Fibroblast of lung (primary cell): ENCODE measurements at regions not wholly inside any gene's neighbourhood (a gene's known extent, or its start where the extent isn't known, plus 50 kb on each side); places are given as distances from the start of the nearest gene placed in this dataset.

Experiments used
- DNase-seq, 2 donors: peaks; one replicate each; pipeline versions ENCODE4 v3.0.0 to v3.0.0-alpha.2; 2010; ENCODE audit warnings: low read depth in 2 of 2
- H2AFZ ChIP-seq: 2 replicates; pipeline ENCODE4 v1.5.1; 2012; ENCODE audit warnings: low read length, control low read depth, inconsistent platforms
- H3K27ac ChIP-seq: 2 replicates; pipeline ENCODE4 v1.5.1; 2011; ENCODE audit warnings: low read length, control low read depth; ENCODE audit not compliant: insufficient read depth
- H3K27me3 ChIP-seq: 2 replicates; pipeline ENCODE4 v1.5.1; 2011; ENCODE audit warnings: mild to moderate bottlenecking, low read length; ENCODE audit not compliant: control insufficient read depth, insufficient read depth
- H3K36me3 ChIP-seq: 2 replicates; pipeline ENCODE4 v1.5.1; 2011; ENCODE audit warnings: low read length; ENCODE audit not compliant: control insufficient read depth, insufficient read depth
- H3K4me1 ChIP-seq: 2 replicates; pipeline ENCODE4 v1.5.1; 2011; ENCODE audit warnings: low read length; ENCODE audit not compliant: control insufficient read depth, insufficient read depth; ENCODE audit errors: extremely low read depth
- H3K4me2 ChIP-seq: 2 replicates; pipeline ENCODE4 v1.5.1; 2011; ENCODE audit warnings: low read length, control low read depth; ENCODE audit not compliant: insufficient read depth; ENCODE audit errors: extremely low read depth
- H3K4me3 ChIP-seq, 4 experiments: fragments of 200-600 bp in 1 of 4; sonication (generic) in 1 of 4; replicated peaks in 1 of 4; 2 replicates each; pipeline ENCODE4 v1.5.1; 2011 to 2016; ENCODE audit warnings: low read length in 4 of 4, low read depth in 3 of 4, mild to moderate bottlenecking in 3 of 4, control low read depth in 2 of 4, inconsistent platforms in 1 of 4, mixed read lengths in 1 of 4; ENCODE audit not compliant: insufficient read depth in 1 of 4; ENCODE audit errors: control extremely low read depth in 1 of 4
- H3K79me2 ChIP-seq: 2 replicates; pipeline ENCODE4 v1.5.1; 2012; ENCODE audit warnings: mild to moderate bottlenecking, low read length, inconsistent platforms; ENCODE audit not compliant: control insufficient read depth, insufficient read depth
- H3K9ac ChIP-seq: 2 replicates; pipeline ENCODE4 v1.5.1; 2011; ENCODE audit warnings: mild to moderate bottlenecking, low read length, control low read depth; ENCODE audit not compliant: insufficient read depth
- H3K9me3 ChIP-seq: 2 replicates; pipeline ENCODE4 v1.5.1; 2012; ENCODE audit warnings: low read depth, low read length; ENCODE audit not compliant: control insufficient read depth, insufficient read depth
- H4K20me1 ChIP-seq: 2 replicates; pipeline ENCODE4 v1.5.1; 2011; ENCODE audit warnings: low read length; ENCODE audit not compliant: control insufficient read depth, insufficient read depth; ENCODE audit errors: extremely low read depth
- EZH2 ChIP-seq: IDR thresholded peaks from 2 replicates; pipeline ENCODE4 v1.5.1; 2012; ENCODE audit warnings: low read length, control low read depth, mild to moderate bottlenecking; ENCODE audit errors: missing control alignments
- TF ChIP-seq, protein P1 (sequence below), 2 donors: IDR thresholded peaks in 1 of 2; conservative IDR thresholded peaks in 1 of 2; 1 replicate in 1 of 2; 2 replicates in 1 of 2; pipeline ENCODE4 v1.5.1; 2011 to 2012; ENCODE audit warnings: low read length in 2 of 2, control low read depth in 1 of 2, inconsistent platforms in 1 of 2, low read depth in 1 of 2, mild to moderate bottlenecking in 1 of 2

DNA sequence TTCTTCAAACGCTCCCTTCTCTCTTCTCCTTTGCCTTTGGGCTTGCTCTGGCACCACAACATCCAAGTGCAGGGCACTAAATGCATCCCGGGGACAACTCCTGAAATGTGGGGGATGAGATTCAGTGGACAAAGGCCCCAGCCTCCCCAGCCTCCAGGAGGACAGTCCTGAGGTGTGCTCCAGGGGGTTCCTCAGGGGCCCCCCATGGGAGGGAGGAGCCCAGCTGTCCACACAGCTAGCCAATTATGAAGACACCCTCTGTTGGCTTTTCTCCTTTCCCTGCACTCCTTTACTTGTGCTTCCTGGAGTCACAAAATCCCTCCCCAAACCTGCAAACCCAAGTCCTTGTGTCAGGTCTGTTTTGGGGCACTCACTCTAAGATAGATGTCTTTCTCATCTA is 735.4 kb downstream of the PTPRU start:
- H3K36me3 ChIP-seq = no peaks in the 10 kb centered on the region
- no peak overlapping the region for H3K9ac ChIP-seq
- H3K4me1 ChIP-seq = no peaks in the 10 kb centered on the region
- H3K4me3 ChIP-seq = no peak overlapping the region
- no peaks in the 10 kb centered on the region for H3K27me3 ChIP-seq
- no peak overlapping the region for H3K4me2 ChIP-seq
- H4K20me1 ChIP-seq = no peaks in the 10 kb centered on the region
- no peak for DNase-seq
- H2AFZ ChIP-seq = no peak overlapping the region
- no peaks in the 10 kb centered on the region for H3K79me2 ChIP-seq
- no peak overlapping the region for H3K27ac ChIP-seq
- no peaks in the 10 kb centered on the region for H3K9me3 ChIP-seq
- TF ChIP-seq, protein P1, sequence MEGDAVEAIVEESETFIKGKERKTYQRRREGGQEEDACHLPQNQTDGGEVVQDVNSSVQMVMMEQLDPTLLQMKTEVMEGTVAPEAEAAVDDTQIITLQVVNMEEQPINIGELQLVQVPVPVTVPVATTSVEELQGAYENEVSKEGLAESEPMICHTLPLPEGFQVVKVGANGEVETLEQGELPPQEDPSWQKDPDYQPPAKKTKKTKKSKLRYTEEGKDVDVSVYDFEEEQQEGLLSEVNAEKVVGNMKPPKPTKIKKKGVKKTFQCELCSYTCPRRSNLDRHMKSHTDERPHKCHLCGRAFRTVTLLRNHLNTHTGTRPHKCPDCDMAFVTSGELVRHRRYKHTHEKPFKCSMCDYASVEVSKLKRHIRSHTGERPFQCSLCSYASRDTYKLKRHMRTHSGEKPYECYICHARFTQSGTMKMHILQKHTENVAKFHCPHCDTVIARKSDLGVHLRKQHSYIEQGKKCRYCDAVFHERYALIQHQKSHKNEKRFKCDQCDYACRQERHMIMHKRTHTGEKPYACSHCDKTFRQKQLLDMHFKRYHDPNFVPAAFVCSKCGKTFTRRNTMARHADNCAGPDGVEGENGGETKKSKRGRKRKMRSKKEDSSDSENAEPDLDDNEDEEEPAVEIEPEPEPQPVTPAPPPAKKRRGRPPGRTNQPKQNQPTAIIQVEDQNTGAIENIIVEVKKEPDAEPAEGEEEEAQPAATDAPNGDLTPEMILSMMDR (conservative IDR thresholded peaks at IDR 0.05 in 1 of 2, IDR thresholded peaks at IDR 0.05 in 1 of 2; ENCODE audit: low read depth in 1 of 2, low read length in 2 of 2) = no peak
- no peak for TF ChIP-seq EZH2

DNA sequence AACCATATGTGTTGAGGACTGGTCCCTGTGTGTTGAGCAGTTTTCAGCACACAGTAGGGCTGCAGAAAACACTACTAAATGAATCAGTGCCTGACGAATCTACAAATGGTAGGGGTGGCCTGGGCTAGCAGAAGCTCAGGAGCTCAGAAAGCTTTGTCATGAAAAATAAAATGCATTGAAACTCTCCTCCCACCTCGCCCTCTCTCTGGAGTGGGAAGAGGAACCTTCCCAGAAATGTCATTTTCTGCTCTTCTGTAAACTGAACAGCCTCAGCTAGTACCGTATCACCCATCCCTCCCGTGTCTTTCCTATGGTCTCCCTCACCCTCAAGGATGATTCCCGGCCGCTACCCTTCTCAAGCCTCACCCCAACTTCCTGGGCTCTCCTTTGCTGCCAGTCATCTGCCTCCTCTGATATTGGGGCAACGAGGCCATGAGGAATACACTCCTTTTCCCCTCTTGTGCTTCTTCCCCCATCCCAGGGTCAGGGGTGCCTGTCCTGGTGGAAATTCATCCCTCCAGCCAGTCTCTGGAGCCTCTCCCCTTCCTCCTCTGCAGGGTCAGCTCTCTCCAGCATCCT is 734.5 kb downstream of the PTPRU start:
- DNase-seq = no peak
- no peaks in the 10 kb centered on the region for H3K4me1 ChIP-seq
- H3K4me2 ChIP-seq = no peak overlapping the region
- no peak overlapping the region for H3K9ac ChIP-seq
- no peaks in the 10 kb centered on the region for H3K27me3 ChIP-seq
- TF ChIP-seq EZH2 = no peak
- TF ChIP-seq, protein P1 (conservative IDR thresholded peaks at IDR 0.05 in 1 of 2, IDR thresholded peaks at IDR 0.05 in 1 of 2; ENCODE audit: low read depth in 1 of 2, low read length in 2 of 2) = no peak
- H2AFZ ChIP-seq = no peak overlapping the region
- H3K36me3 ChIP-seq = no peaks in the 10 kb centered on the region
- no peaks in the 10 kb centered on the region for H3K9me3 ChIP-seq
- no peaks in the 10 kb centered on the region for H3K79me2 ChIP-seq
- no peaks in the 10 kb centered on the region for H4K20me1 ChIP-seq
- no peak overlapping the region for H3K4me3 ChIP-seq
- no peak overlapping the region for H3K27ac ChIP-seq

DNA sequence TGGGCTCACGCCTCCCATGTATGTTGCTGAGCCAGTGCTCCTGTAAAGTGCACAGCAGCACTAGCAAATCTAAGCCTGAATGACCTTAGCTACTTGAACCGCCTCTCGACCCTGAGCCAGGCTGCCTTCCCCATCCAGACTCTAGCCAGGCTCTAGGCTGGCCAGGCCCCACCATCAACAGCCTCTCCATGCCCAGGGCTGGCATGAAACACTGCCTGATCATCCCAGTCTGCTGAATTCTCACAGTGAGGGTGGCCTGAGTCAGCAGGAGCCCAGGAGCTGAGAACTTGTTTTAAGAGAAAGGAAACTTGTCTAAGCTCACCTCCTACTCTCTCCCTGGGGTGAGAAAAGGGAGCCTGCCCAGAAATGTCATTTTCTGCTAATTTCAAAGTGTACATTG is 733.3 kb downstream of the PTPRU start:
- Histone ChIP-seq H2AFZ (no peak overlapping the region), H3K27me3 (no peaks in the 10 kb centered on the region)
- TF ChIP-seq EZH2 = no peak
- TF ChIP-seq, protein P1 (conservative IDR thresholded peaks at IDR 0.05 in 1 of 2, IDR thresholded peaks at IDR 0.05 in 1 of 2; ENCODE audit: low read depth in 1 of 2, low read length in 2 of 2) = no peak

More for the DNA sequence above, 733.3 kb downstream of the PTPRU start:
- no peak overlapping the region for H3K4me2 ChIP-seq
- no peaks in the 10 kb centered on the region for H3K9me3 ChIP-seq
- no peak overlapping the region for H3K27ac ChIP-seq
- no peak overlapping the region for H3K4me3 ChIP-seq
- no peaks in the 10 kb centered on the region for H3K36me3 ChIP-seq
- H3K79me2 ChIP-seq = no peaks in the 10 kb centered on the region
- H3K9ac ChIP-seq = no peak overlapping the region
- H4K20me1 ChIP-seq = no peaks in the 10 kb centered on the region
- DNase-seq = no peak
- H3K4me1 ChIP-seq = no peaks in the 10 kb centered on the region
